Ishikawa (cell line): ENCODE measurements at regions not wholly inside any gene's neighbourhood (a gene's known extent, or its start where the extent isn't known, plus 50 kb on each side); places are given as distances from the start of the nearest gene placed in this dataset.

Experiments
- CEBPB ChIP-seq: IDR thresholded peaks from 2 replicates; pipeline ENCODE4 v1.6.1; 2012
- CREB1 ChIP-seq: IDR thresholded peaks from 2 replicates; pipeline ENCODE4 v1.6.1; 2012; ENCODE audit warnings: low read depth
- EGR1 ChIP-seq: IDR thresholded peaks from 2 replicates; pipeline ENCODE4 v1.6.1; 2012
- EP300 ChIP-seq: IDR thresholded peaks from 2 replicates; pipeline ENCODE4 v1.6.1; 2012; ENCODE audit warnings: borderline replicate concordance
- FOXM1 ChIP-seq: IDR thresholded peaks from 2 replicates; pipeline ENCODE4 v1.6.1; 2012; ENCODE audit warnings: low read depth, borderline replicate concordance
- RAD21 ChIP-seq: IDR thresholded peaks from 2 replicates; pipeline ENCODE4 v1.6.1; 2012; ENCODE audit warnings: low read depth
- TAF1 ChIP-seq: IDR thresholded peaks from 2 replicates; pipeline ENCODE4 v1.6.1; 2012; ENCODE audit warnings: low read depth, mild to moderate bottlenecking
- TEAD4 ChIP-seq: IDR thresholded peaks from 2 replicates; pipeline ENCODE4 v1.6.1; 2012
- YY1 ChIP-seq: IDR thresholded peaks from 2 replicates; pipeline ENCODE4 v1.6.1; 2012; ENCODE audit warnings: low read depth
- ZBTB7A ChIP-seq: IDR thresholded peaks from 2 replicates; pipeline ENCODE4 v1.6.1; 2012; ENCODE audit warnings: low read depth
- TF ChIP-seq, protein P1 (sequence below): IDR thresholded peaks from 2 replicates; pipeline ENCODE4 v1.6.1; 2012
- TF ChIP-seq, protein P2 (sequence below): IDR thresholded peaks from 2 replicates; pipeline ENCODE4 v1.6.1; 2012; ENCODE audit warnings: low read depth, mild to moderate bottlenecking
- TF ChIP-seq, protein P3 (sequence below): IDR thresholded peaks from 2 replicates; pipeline ENCODE4 v1.6.1; 2012

DNA sequence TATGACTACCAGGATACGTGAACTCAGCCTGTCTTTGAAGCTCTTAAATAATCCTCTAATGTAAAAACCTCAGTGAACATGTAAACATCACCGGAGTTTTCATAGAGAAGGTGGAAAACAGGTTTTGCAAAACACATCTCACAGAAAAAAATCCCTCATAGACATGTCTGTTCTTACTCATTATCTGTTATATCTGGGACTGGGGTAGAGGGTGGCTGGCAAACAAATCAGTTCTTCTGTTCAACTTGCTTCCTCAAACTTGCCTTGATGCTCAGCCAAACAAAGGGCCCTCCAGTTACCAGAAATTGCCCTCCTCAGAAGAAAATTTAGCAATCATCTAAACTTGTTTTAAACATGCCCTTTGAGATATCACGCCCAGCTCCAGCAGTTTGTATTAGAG, 66.1 kb upstream of the CXADR start:
- TF ChIP-seq TAF1 (no peak), ZBTB7A (no peak), FOXM1 (no peak), EGR1 (no peak), RAD21 (no peak), CEBPB (no peak), TEAD4 (no peak), CREB1 (no peak), EP300 (no peak), YY1 (no peak)
- TF ChIP-seq, protein P1, sequence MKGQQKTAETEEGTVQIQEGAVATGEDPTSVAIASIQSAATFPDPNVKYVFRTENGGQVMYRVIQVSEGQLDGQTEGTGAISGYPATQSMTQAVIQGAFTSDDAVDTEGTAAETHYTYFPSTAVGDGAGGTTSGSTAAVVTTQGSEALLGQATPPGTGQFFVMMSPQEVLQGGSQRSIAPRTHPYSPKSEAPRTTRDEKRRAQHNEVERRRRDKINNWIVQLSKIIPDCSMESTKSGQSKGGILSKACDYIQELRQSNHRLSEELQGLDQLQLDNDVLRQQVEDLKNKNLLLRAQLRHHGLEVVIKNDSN, result no peak
- TF ChIP-seq, protein P2, sequence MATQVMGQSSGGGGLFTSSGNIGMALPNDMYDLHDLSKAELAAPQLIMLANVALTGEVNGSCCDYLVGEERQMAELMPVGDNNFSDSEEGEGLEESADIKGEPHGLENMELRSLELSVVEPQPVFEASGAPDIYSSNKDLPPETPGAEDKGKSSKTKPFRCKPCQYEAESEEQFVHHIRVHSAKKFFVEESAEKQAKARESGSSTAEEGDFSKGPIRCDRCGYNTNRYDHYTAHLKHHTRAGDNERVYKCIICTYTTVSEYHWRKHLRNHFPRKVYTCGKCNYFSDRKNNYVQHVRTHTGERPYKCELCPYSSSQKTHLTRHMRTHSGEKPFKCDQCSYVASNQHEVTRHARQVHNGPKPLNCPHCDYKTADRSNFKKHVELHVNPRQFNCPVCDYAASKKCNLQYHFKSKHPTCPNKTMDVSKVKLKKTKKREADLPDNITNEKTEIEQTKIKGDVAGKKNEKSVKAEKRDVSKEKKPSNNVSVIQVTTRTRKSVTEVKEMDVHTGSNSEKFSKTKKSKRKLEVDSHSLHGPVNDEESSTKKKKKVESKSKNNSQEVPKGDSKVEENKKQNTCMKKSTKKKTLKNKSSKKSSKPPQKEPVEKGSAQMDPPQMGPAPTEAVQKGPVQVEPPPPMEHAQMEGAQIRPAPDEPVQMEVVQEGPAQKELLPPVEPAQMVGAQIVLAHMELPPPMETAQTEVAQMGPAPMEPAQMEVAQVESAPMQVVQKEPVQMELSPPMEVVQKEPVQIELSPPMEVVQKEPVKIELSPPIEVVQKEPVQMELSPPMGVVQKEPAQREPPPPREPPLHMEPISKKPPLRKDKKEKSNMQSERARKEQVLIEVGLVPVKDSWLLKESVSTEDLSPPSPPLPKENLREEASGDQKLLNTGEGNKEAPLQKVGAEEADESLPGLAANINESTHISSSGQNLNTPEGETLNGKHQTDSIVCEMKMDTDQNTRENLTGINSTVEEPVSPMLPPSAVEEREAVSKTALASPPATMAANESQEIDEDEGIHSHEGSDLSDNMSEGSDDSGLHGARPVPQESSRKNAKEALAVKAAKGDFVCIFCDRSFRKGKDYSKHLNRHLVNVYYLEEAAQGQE, result no peak
- TF ChIP-seq, protein P3, sequence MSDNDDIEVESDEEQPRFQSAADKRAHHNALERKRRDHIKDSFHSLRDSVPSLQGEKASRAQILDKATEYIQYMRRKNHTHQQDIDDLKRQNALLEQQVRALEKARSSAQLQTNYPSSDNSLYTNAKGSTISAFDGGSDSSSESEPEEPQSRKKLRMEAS, result no peak
